Activated CD4-positive, alpha-beta memory T cell treated with anti-CD3 and anti-CD28 coated beads, Interleukin-2, amount 10 ng/mL, durations not matched to agents 7 days and 5 days (primary cell): ENCODE measurements at regions not wholly inside any gene's neighbourhood (a gene's known extent, or its start where the extent isn't known, plus 50 kb on each side); places are given as distances from the start of the nearest gene placed in this dataset.

ENCODE experiments used
- CTCF ChIA-PET: fragments of 350-600 bp; sonication (Branson Sonifier 250); formaldehyde crosslinking; loops from one replicate; lab custom pipeline; 2021; ENCODE audit warnings: antibody characterized with exemption, inconsistent platforms; lab: Charles Lee
- POLR2A ChIA-PET: fragments of 350-600 bp; sonication (Branson Sonifier 250); formaldehyde crosslinking; loops from one replicate; lab custom pipeline; 2021; ENCODE audit warnings: antibody characterized with exemption; lab: Charles Lee
- DNase-seq: peaks from one replicate; pipeline ENCODE4 v3.0.0-alpha.2; 2020
- H3K27ac Mint-ChIP-seq: one replicate; pipeline ENCODE4 v1.8.0; 2021; ENCODE audit warnings: mild to moderate bottlenecking, mixed read lengths
- H3K27me3 Mint-ChIP-seq: one replicate; pipeline ENCODE4 v1.8.0; 2021; ENCODE audit warnings: mixed read lengths
- H3K36me3 Mint-ChIP-seq: one replicate; pipeline ENCODE4 v1.8.0; 2021; ENCODE audit warnings: low read depth, mixed read lengths
- H3K4me1 Mint-ChIP-seq: one replicate; pipeline ENCODE4 v1.8.0; 2021; ENCODE audit warnings: mixed read lengths
- H3K4me3 Mint-ChIP-seq: one replicate; pipeline ENCODE4 v1.8.0; 2021; ENCODE audit warnings: mild to moderate bottlenecking, mixed read lengths
- H3K9me3 Mint-ChIP-seq: one replicate; pipeline ENCODE4 v1.8.0; 2021; ENCODE audit warnings: mixed read lengths

DNA sequence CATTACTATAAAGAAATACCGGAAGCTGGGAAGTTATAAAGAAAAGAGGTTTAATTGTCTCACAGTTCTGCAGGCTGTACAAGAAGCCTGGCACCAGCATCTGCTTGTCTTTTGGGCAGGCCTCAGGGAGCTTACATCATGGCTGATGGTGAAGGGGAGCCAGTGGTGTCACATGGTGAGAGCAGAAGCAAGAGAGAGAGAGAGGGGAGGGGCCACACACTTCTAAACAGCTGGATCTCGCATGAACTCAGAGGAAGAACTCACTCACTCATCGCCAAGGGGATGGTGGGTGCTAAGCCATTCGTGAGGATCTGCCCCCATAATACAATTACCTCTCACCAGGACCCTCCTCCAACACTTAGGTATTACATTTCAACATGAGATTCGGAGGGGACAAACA is 51.8 kb upstream of the ANKRD34C start:
- no peaks in the 10 kb centered on the region for H3K4me1 Mint-ChIP-seq
- no peaks in the 10 kb centered on the region for H3K9me3 Mint-ChIP-seq
- POLR2A ChIA-PET = no interaction called here
- no peak for DNase-seq
- H3K27me3 Mint-ChIP-seq = peaks cover 12% of the 10 kb centered on the region
- H3K4me3 Mint-ChIP-seq = no peak overlapping the region
- H3K36me3 Mint-ChIP-seq = no peaks in the 10 kb centered on the region
- CTCF ChIA-PET = no interaction called here
- no peak overlapping the region for H3K27ac Mint-ChIP-seq

DNA sequence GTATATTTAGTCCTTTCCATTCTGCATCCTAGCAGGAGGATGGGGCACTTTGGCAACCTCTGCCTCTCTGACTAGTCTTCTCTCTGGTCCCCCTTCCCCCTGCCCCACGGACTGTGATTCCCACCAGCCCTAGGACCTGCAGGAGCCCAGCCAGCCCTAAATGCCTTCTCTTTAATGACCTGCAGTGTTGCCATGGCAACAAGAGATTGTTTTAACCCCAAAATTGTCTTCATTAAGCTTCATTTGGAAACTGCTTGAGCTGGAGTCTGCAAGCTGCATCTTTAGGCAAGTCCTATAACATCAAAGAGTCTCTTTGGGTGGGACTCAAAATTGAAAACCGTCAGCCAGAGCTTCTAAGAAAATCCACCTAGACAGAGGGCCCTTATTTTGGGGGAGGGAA is 59.7 kb upstream of the ANKRD34C start:
- Mint-ChIP-seq H3K36me3 (no peaks in the 10 kb centered on the region), H3K27me3 (peaks cover 24% of the 10 kb centered on the region), H3K4me3 (no peak overlapping the region), H3K9me3 (no peaks in the 10 kb centered on the region), H3K27ac (no peak overlapping the region), H3K4me1 (no peaks in the 10 kb centered on the region)
- CTCF ChIA-PET = no interaction called here
- POLR2A ChIA-PET = no interaction called here
- no peak for DNase-seq

DNA sequence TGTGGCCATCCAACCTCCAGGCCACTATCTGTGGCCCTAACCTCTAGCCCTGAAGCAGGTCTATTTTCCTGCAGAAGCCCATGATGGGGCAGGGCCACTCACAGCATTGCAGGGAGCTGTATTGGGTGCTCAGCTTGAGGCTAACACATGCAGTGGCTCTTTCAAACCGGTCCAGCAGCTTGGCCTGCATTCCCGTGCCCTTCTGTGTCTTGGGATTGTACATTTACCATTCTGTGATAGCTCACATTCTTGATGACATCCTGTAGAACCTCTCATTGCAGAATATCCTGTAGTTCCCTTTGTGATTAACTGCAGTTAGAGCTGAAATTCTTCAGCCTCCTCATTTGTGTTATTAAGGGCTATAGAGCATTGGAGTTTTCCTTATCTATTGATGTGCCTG is 60.8 kb upstream of the ANKRD34C start:
- CTCF ChIA-PET = no interaction called here
- Mint-ChIP-seq H3K4me1 (no peaks in the 10 kb centered on the region), H3K36me3 (no peaks in the 10 kb centered on the region), H3K4me3 (no peak overlapping the region), H3K27ac (no peak overlapping the region), H3K9me3 (no peaks in the 10 kb centered on the region), H3K27me3 (peaks cover 29% of the 10 kb centered on the region)
- POLR2A ChIA-PET = no interaction called here
- no peak for DNase-seq

DNA sequence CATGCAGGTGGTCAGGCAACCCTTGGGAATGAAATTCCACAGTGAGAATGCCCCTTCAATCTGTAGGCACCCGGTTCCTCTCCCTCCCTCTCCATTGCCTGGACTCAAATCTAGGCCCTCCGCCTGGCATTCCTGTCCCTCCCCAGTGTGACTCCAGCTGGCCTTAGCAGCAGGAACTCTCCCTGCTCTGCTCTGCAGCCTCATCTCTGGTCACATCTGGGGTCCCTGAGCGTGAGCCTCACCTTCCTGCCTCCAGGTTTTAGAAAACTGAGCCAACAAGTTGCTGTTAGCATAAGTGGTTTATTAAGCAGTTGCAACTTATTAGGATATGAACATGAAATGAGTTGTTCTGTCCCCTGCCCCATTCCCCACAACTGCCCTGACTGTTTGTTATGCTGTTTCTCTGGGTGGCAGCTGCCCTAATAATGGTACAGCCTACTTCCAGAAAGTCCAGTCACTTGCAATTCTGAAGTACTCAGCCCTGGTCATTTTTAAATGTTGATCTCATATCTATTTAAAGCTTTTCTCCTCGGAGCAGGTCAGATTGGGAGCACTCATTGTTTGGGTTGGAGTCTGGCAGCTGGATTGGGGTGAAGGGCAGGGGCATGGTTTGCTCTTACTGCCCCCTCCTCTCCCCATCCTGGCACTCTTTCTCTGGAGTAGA is 63.0 kb upstream of the ANKRD34C start:
- no peaks in the 10 kb centered on the region for H3K9me3 Mint-ChIP-seq
- POLR2A ChIA-PET = no interaction called here
- no peak overlapping the region for H3K4me3 Mint-ChIP-seq
- no peaks in the 10 kb centered on the region for H3K4me1 Mint-ChIP-seq
- no peak overlapping the region for H3K27ac Mint-ChIP-seq
- CTCF ChIA-PET = no interaction called here
- peaks cover 27% of the 10 kb centered on the region for H3K27me3 Mint-ChIP-seq
- DNase-seq = no peak
- no peaks in the 10 kb centered on the region for H3K36me3 Mint-ChIP-seq

DNA sequence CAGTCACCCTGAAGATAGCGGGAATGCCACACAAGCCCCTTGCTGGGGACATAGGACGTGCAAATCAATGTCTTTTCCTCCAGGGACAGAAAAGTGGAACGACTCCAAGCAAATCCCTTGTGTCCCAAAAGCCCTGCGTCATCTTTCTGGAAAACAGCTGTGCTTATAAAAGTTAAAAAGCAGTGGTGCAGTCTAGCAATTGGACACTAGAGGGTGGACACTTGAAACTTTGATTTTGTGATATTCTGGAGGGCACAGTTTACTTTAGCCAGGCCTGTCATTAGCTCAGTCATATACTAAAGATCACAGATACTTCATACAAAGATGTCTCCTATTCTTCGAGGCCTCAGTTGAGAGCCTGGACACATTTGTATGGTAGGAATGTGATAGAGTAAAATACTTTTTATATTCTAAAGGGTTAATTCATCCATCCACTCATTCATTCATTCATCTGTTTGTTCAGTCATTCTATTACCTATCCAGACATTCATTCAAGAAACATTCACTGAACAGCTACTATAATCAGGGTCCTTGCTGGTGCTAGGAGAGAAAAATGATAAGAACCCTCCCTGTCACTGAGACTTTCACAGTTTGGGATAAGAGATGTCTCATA is 63.8 kb upstream of the ANKRD34C start:
- POLR2A ChIA-PET = no interaction called here
- DNase-seq = no peak
- peaks cover 28% of the 10 kb centered on the region for H3K27me3 Mint-ChIP-seq
- H3K36me3 Mint-ChIP-seq = no peaks in the 10 kb centered on the region
- H3K9me3 Mint-ChIP-seq = no peaks in the 10 kb centered on the region
- CTCF ChIA-PET = no interaction called here
- no peak overlapping the region for H3K27ac Mint-ChIP-seq
- no peak overlapping the region for H3K4me3 Mint-ChIP-seq
- no peaks in the 10 kb centered on the region for H3K4me1 Mint-ChIP-seq

DNA sequence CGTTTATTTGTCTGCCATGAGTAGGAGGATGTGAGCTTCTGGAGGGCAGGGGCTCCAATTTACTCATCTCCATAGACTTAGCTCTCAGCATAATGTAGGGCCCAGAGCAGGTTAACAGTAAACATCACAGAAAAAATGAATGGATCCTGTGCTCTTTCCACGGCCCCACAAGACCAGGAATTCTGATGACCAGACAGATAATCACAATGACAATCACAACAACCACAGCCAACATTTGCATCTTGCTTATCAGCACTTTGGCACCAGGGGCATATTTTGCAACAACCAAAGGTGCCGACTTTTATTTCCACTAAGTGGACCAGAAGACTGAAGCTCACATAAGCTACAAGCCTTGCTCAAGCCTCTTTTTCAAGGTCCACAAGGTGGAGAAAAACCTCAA is 68.9 kb upstream of the ANKRD34C start:
- H3K27me3 Mint-ChIP-seq = peaks cover 37% of the 10 kb centered on the region

DNA sequence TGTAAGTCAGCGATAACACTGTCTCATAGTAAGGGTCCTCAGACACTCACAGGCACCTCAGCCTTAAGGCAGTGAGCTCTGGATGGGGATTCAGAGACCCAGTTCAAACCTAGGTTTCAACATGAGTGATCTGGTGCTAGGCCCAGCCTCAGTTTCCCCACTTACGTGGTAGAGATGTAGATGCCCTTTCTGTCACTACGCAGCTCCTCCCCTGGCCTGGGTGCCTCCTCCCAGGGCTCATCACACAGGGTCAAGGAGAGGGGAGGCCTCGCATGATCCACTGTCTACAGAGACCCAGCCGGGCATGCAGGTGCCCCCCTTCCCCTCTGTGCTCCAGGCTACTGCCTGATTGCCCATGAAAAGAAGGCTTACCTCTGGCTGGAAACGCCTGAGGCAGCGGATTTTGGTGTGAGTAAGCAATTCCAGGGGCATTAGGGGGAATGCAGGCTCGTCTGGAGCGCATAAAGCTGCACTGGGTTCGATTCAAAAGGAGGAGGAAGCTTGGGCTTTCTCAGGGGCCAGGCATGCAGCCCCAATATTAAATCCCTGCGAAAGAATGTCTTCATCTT is 69.8 kb upstream of the ANKRD34C start:
- no peaks in the 10 kb centered on the region for H3K4me1 Mint-ChIP-seq
- no peak for DNase-seq
- H3K9me3 Mint-ChIP-seq = no peaks in the 10 kb centered on the region
- ChIA-PET CTCF (interaction anchor here (1.3 kb wide), 1 partner anchor 14 kb away, joined by 3 read pairs; no protein-coding TSS in a partner anchor), POLR2A (no interaction called here)
- H3K36me3 Mint-ChIP-seq = no peaks in the 10 kb centered on the region
- peaks cover 43% of the 10 kb centered on the region for H3K27me3 Mint-ChIP-seq
- no peak overlapping the region for H3K27ac Mint-ChIP-seq
- H3K4me3 Mint-ChIP-seq = no peak overlapping the region

More for the DNA sequence above, 68.9 kb upstream of the ANKRD34C start:
- no peak overlapping the region for H3K4me3 Mint-ChIP-seq
- H3K27ac Mint-ChIP-seq = no peak overlapping the region
- no peaks in the 10 kb centered on the region for H3K9me3 Mint-ChIP-seq
- ChIA-PET POLR2A (no interaction called here), CTCF (no interaction called here)
- no peak for DNase-seq
- H3K36me3 Mint-ChIP-seq = no peaks in the 10 kb centered on the region
- no peaks in the 10 kb centered on the region for H3K4me1 Mint-ChIP-seq

DNA sequence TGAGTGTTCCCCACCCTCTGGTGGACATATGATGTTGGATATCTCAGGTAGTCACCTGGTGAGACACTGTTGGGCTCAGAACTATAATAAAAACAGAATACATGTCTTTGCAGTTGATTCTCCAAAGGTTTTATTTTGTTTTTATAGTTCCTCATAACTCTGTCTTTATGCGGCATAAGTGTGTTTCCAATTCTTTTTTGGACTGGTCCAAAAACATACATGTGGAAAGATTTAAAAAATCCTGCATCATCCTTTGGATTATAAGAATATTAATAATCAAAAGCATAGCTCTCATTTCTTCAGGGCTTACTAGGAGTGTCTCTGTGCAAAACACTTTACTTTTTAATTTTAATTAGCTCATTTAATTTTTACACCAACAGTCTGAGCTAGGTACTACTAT is 71.0 kb upstream of the ANKRD34C start:
- CTCF ChIA-PET = interaction anchor here (1.3 kb wide), 1 partner anchor 13 kb away, joined by 3 read pairs; no protein-coding TSS in a partner anchor
- POLR2A ChIA-PET = no interaction called here
- Mint-ChIP-seq H3K27me3 (peaks cover 45% of the 10 kb centered on the region), H3K36me3 (no peaks in the 10 kb centered on the region), H3K4me1 (no peaks in the 10 kb centered on the region), H3K9me3 (no peaks in the 10 kb centered on the region), H3K4me3 (no peak overlapping the region), H3K27ac (no peak overlapping the region)
- no peak for DNase-seq

DNA sequence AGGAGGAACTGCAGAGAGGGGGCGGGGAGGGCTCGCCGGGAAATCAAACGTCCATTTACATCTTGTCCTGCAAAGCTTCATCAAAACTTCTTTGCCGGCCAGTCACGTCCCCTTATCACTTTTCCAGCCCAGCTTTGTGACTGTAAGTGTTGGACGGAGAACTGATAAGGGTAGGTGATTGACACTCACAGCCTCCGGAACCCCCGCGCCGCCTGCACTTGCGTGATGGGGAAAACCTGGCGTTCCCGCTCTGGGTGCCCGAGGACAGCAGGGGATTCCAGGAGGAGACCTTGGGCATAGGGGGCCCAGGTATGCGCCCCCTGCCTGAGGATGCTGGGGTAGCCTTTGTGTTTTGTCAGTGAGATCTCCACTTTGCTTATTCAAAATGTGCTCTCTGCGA is 72.8 kb upstream of the ANKRD34C start:
- Mint-ChIP-seq H3K4me1 (no peaks in the 10 kb centered on the region), H3K9me3 (no peaks in the 10 kb centered on the region), H3K4me3 (no peak overlapping the region), H3K27me3 (peaks cover 47% of the 10 kb centered on the region), H3K36me3 (no peaks in the 10 kb centered on the region), H3K27ac (no peak overlapping the region)
- ChIA-PET POLR2A (no interaction called here), CTCF (no interaction called here)
- no peak for DNase-seq

DNA sequence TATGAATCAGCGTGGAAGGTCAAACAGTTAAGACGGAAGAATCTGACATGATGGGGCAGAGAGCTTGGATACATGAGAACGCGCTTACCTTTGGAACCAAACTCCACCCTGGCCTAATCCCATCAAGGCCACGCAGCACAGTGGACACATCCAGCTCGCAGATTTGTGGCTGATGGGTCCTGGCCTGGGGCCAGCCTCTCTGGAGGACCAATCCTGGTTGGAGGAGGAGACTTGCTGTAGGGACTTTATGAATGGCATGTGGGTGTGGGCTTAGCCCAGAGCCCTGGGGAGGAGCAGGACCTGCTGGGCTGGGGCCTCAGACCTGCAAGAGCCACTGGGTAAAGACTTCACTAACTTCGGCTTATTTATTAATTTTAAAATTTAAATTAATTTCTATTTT is 73.4 kb upstream of the ANKRD34C start:
- Mint-ChIP-seq H3K36me3 (no peaks in the 10 kb centered on the region), H3K9me3 (no peaks in the 10 kb centered on the region), H3K27ac (no peak overlapping the region), H3K4me1 (no peaks in the 10 kb centered on the region), H3K4me3 (no peak overlapping the region), H3K27me3 (peaks cover 49% of the 10 kb centered on the region)
- no peak for DNase-seq
- ChIA-PET POLR2A (no interaction called here), CTCF (interaction anchor here (4.1 kb wide), 1 partner anchor 24 kb away, joined by 20 read pairs; no protein-coding TSS in a partner anchor)

DNA sequence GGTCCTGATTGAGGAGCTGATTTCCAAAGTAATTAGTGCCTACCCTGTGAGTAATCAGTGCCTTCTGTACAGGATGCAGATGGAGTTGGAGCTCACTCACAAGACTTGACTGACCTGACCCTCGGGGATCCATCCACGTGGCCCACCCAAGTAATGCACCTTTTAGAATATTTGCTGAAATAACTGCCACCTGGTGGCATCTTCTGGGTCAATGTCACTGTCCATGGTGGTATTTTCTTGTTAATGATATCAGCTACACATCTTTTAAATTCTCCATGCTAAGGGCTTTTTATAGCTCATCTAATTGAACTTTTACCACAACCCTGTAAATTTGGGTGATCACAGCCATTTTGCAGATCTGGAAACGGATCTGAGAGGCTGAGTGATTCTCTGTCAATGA is 74.3 kb upstream of the ANKRD34C start:
- H3K27me3 Mint-ChIP-seq = peaks cover 46% of the 10 kb centered on the region

DNA sequence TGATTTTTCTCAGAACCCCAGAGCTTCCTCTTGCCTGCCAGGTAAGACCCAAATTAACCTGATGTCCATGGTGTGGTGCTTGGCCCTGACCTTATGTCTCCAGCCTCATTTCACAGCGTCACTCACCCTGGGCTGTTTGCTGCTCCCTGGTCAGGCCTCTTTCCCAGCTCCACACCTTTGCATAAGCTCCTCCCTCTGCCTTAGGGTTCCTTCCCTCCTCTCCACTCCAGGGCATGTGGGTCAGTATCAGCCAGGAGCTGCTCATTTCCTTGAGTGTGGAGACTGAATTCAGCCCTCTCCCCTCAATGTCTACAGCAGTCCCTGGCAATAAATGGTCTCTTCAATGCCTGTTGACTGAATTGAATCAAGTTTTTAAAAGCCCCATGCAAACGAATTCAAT is 75.6 kb upstream of the ANKRD34C start:
- H3K9me3 Mint-ChIP-seq = no peaks in the 10 kb centered on the region
- no peak overlapping the region for H3K4me3 Mint-ChIP-seq
- ChIA-PET CTCF (interaction anchor here (4.1 kb wide), 1 partner anchor 22 kb away, joined by 20 read pairs; no protein-coding TSS in a partner anchor), POLR2A (no interaction called here)
- DNase-seq = no peak
- H3K4me1 Mint-ChIP-seq = no peaks in the 10 kb centered on the region
- H3K27me3 Mint-ChIP-seq = peaks cover 45% of the 10 kb centered on the region
- H3K27ac Mint-ChIP-seq = no peak overlapping the region
- H3K36me3 Mint-ChIP-seq = no peaks in the 10 kb centered on the region

More for the DNA sequence above, 74.3 kb upstream of the ANKRD34C start:
- Mint-ChIP-seq H3K27ac (no peak overlapping the region), H3K4me3 (no peak overlapping the region), H3K4me1 (no peaks in the 10 kb centered on the region), H3K9me3 (no peaks in the 10 kb centered on the region), H3K36me3 (no peaks in the 10 kb centered on the region)
- CTCF ChIA-PET = interaction anchor here (4.1 kb wide), 1 partner anchor 23 kb away, joined by 20 read pairs; no protein-coding TSS in a partner anchor
- DNase-seq = no peak
- POLR2A ChIA-PET = no interaction called here

DNA sequence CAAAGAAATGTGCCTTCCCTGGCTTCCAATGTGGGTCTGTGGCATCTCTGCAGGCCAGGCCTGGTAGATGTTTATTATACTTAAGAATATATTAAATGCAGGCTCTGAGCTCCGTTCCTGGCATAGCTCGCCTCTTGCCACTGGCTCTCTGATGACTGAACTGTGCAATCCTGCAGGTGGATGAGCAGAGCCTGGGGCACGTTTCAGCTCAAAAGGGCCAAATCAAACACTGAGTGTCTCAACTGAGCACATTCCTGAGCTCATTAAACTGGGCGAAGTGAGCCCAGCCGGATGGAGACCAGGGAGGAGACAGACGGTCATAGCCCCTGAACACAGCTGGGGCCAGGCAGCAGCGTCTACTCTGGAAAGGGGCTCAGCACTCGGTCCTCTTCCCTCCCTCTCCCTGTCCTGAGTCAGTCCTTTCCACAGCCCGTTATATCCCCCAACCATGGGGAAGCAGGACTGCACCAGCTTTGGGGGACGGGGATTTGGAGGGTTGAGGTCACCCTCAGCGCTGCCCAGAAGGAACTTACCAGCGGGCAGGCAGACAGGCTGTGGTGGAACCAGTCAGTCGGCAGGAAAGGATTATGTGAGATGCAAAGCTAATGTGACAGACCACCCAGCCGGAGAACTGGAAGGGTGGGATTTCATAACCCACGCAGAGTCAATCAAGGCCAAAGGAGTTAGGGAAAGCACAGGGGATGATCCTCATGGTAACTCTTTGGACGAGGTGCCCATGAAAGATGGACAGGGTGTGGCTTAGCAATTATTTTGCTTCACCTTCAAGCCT is 77.4 kb upstream of the ANKRD34C start:
- ChIA-PET CTCF (interaction anchor here (0.6 to 4.1 kb wide), 3 partner anchors 20 to 294 kb away, joined by 3 to 20 read pairs (median 4); no protein-coding TSS in a partner anchor), POLR2A (no interaction called here)
- Mint-ChIP-seq H3K27ac (no peak overlapping the region), H3K4me1 (no peaks in the 10 kb centered on the region), H3K4me3 (no peak overlapping the region), H3K27me3 (peaks cover 46% of the 10 kb centered on the region), H3K36me3 (no peaks in the 10 kb centered on the region), H3K9me3 (no peaks in the 10 kb centered on the region)
- DNase-seq = no peak
